Astrocyte (in vitro differentiated cells and primary cell): ENCODE measurements at regions not wholly inside any gene's neighbourhood (a gene's known extent, or its start where the extent isn't known, plus 50 kb on each side); places are given as distances from the start of the nearest gene placed in this dataset.

Experiments
- EZH2 ChIP-seq: IDR thresholded peaks from 2 replicates; pipeline ENCODE4 v1.6.1; 2012; ENCODE audit warnings: mild to moderate bottlenecking, low read length, inconsistent platforms; ENCODE audit not compliant: insufficient read depth
- TF ChIP-seq, protein P1 (sequence below): IDR thresholded peaks from 2 replicates; pipeline ENCODE4 v1.5.1; 2011; ENCODE audit warnings: low read depth, mild to moderate bottlenecking, inconsistent platforms, low read length, moderate library complexity; ENCODE audit not compliant: insufficient read depth

DNA sequence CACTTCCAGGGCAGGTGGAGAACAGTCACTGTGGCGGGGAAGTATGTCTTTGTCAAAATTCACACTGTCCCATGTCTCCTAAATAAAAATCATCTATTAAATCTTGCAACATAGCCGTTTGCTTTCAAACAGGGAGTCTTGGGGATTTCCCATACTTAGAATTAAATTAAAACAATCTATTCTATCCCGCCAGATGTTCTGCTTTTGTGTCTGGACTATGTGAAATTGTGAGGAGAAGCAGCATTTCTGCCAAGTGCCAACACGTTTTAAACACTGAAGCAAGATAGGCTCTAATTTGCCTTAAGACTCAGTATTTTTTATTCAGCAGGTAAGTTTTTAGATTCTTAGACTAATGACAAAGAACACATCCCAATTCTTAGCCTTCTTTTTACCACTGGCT is 73.7 kb downstream of the SPATA31C2 start:
- TF ChIP-seq, protein P1, sequence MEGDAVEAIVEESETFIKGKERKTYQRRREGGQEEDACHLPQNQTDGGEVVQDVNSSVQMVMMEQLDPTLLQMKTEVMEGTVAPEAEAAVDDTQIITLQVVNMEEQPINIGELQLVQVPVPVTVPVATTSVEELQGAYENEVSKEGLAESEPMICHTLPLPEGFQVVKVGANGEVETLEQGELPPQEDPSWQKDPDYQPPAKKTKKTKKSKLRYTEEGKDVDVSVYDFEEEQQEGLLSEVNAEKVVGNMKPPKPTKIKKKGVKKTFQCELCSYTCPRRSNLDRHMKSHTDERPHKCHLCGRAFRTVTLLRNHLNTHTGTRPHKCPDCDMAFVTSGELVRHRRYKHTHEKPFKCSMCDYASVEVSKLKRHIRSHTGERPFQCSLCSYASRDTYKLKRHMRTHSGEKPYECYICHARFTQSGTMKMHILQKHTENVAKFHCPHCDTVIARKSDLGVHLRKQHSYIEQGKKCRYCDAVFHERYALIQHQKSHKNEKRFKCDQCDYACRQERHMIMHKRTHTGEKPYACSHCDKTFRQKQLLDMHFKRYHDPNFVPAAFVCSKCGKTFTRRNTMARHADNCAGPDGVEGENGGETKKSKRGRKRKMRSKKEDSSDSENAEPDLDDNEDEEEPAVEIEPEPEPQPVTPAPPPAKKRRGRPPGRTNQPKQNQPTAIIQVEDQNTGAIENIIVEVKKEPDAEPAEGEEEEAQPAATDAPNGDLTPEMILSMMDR, result no peak
- no peak for TF ChIP-seq EZH2
